IPS DF 4.7 (cell line): ENCODE measurements at regions not wholly inside any gene's neighbourhood (a gene's known extent, or its start where the extent isn't known, plus 50 kb on each side); places are given as distances from the start of the nearest gene placed in this dataset.

Experiments used
- DNase-seq: peaks from one replicate; pipeline ENCODE4 v3.0.0-alpha.2; 2013; ENCODE audit warnings: low spot score; ENCODE audit errors: extremely low read depth

DNA sequence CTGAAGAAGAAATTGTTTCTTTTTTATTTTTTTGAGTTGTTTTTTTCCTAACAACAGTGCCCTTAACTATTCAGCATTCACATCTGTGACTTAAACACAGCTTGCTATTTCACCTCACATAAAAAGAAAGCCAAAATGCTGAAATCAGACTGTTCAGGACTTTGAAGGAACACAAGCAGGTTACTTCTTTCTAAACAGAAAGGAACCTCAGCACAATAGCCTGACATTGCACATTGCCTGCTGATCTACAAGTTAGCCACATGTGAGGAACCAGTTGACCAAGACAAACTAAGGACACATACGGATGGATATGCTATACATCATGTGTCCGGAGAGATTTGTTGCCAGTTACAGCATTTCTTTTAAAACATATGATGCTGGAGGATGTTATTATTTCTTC lies 331.1 kb downstream of the FSIP2 start:
- DNase-seq, result no peak

DNA sequence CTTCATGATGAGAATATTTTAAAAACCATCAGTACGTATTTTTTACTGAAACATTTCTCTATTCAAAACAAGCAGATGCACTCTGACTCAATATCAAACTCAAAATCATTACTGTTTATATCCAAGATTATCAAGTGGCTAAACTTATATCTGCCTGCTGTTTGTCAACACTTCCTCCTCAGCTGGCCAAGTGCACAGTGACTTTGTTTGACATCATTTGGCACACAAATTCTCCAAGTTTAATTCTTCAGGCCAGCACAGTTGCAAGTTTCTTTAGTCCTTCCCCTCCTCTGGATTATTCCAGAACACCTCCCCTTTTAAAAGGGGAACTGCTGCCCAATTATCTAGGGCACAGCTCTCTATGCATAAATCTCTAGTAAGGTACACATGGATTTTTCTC lies 346.6 kb downstream of the FSIP2 start:
- no peak for DNase-seq

DNA sequence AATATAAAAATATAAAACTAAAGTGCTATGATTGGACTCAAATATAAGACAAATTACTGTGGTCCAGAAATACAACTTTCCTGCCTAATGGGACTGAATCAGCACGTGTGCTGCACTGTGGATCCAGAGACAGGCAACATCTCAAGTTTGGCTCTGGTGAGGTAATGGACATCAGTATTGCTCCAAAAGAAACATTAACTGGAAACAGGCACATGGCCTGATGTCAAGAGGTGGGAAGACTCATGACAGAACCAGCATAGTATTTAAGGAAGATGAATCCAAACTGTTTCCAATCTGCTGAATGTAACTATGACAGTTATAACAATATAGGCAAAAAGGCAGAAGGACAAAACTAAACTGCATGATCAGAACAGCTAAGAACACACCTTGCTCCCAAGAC lies 354.6 kb downstream of the FSIP2 start:
- DNase-seq, result no peak

DNA sequence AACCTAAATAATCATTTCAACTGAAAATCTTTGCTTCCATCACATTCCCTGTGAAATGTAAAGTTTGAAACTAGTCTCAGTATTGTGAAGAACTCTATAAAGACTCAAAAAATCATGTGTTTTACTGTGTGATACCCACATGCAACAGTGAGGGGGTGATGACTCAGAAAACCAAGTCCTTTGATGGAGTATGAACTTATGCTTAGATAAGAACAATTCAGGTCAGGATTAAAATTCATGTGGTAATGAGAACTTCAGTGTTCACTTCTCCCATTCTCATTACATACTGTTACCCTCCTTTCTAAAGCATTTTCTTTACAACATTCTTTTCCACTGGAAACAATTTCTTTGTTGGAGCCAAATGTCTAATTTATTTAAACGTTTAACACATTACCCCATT lies 360.2 kb downstream of the FSIP2 start:
- DNase-seq, result no peak

DNA sequence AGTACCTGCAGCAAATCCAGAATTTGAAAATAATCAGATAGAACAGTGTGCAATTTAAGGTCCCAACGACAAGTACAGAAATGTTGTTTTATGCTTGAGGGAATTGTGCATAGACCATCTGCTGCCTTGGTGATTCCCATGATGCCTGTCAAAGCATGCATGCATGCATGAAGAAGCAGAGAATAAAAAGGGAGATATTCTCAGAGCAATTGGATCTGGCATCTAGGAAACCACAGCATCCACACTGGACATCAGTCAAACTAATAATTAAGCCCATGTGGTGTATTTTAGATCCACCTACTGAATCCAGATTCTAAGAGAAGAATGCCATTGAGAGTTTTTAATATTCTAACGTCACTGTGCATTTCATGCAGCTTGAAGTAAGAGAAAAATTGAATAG lies 361.2 kb downstream of the FSIP2 start:
- DNase-seq, result no peak

DNA sequence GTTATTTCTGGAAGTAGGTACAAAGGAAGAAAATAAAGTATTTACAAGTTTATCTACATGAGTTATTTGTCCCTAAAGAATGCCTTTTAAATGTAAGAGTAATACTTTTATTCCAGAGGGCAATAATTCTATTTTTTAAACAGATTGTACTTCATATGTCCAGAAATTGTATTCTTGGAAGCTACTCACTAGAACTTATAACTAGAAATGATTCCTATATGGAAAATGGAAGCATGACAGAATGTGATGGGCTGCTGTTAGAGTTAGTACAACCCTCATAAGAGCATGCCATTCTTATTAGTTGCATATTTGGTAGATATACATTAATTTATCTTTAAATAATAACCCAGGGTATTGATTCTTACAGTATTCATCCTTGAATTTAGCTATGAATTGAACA lies 362.0 kb downstream of the FSIP2 start:
- DNase-seq, result no peak

DNA sequence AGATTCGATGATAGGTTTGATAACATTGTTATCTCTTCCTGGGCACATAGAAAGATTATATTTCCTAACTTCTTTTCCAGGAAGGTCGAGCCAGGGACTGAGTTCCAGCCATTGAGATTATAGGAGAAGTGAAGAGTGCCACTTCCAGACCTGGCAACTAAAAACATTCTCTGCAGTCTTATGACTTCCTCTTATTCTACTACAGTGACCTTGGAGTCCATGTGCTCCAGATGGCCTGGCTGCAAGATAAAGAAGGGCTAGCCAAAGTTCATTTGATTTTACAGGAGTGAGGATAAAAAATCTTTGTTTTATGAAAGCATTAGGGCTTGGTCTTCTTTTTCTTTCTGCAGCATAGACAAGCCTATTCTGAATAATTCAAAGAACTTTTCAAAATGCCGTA lies 363.0 kb downstream of the FSIP2 start:
- no peak for DNase-seq

DNA sequence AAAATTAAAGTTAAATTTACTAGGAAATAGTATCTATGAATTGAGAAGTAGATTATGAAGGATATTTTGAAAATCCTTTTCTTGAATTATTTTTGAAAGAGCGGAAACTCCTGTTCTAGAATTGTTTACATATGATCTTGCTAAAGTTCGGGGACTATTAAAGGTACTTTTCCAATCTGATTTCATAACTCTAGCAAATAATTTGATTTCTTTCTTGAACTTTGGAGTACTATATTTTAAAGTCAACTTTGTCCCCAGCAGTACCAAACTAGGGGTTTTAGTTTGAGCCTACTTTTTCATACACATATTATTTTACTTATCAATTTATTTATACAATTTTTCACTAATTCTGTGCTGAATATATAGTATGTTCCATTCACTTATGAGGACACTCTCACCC lies 364.7 kb downstream of the FSIP2 start:
- DNase-seq, result no peak

DNA sequence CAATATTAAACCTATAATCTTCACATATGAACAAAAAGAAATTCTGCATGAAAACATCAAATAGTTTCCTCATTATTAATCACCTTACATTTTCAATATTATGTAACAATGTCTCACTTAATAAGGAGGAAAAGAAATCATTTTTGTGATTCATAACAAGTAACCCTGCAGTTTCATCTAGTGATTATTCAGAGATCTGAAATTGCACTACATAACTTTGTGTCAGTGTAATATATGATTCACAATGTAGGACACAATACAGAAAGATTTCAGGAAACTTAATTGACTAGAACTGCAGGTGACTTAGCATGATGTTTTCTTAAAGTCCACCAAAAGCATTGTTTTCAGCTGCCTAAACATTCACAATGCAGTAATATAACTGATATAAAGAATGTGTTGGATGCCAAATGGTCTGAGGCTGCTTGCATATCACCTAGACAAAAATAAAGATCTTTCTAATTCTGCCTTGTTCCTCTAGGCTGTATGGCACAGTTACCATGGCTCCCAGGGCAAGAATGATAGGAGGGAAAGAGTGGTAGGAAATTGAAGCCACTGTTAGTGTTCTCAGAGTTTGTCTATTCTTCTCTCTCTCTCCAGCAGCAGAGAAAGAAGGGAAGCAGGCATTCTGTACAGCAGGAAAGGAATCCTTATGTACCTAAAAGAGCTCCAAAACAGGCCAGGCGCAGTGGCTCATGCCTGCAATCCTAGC lies 366.6 kb downstream of the FSIP2 start:
- no peak for DNase-seq

DNA sequence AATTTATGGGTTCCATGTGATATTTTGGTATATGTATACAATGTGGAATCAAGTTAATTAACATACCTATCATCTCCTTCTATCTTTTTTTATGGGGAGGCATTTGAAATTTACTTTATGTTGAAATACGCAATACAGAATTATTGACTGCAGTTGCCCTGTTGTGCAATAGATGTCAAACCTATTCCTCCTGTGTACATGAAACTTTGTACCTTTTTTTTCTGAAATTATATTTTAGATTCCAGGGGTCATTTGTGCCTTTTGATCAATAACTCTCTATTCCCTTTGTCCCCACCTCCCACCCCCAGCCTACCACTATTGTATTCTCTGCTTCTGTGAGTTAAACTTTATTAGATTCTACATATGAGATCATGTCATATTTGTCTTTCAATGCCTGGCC lies 369.9 kb downstream of the FSIP2 start:
- no peak for DNase-seq

DNA sequence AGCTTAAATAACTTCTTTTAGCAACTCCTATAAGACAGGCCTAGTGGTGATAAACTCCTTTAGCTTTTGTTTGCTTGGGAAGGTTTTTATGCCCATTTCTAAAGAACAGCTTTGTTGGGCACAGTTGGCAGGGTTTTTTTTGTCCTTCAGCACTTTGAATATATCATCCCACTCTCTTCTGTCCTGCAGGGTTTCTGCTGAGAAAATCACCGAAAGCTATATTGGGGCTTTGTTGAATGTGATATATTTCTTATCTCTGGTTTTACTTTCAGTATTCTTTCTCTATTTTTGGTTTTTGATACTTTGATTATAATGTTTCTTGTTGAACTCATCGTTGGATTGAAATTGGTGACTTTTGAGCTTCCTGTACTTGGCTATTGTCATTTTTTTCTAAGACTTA lies 372.8 kb upstream of the ZC3H15 start:
- no peak for DNase-seq

DNA sequence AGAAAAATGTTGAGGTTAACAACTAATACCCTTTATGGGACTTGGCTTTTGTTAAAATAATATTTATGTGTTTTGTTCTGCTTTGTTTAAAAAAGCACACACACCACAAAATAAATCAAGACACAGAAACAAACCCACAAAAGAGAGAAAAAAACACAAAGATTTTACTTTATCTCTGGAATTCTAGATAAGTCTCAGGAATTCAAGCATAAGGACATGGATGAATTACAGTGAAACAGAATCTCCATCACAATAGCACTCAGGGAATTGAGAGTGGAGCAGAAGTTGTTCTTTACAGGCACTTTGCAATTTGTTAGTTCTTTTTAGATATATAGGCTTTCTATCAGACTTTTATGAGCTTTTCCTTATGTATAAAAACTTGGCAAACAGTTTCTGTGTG lies 360.9 kb upstream of the ZC3H15 start:
- no peak for DNase-seq

DNA sequence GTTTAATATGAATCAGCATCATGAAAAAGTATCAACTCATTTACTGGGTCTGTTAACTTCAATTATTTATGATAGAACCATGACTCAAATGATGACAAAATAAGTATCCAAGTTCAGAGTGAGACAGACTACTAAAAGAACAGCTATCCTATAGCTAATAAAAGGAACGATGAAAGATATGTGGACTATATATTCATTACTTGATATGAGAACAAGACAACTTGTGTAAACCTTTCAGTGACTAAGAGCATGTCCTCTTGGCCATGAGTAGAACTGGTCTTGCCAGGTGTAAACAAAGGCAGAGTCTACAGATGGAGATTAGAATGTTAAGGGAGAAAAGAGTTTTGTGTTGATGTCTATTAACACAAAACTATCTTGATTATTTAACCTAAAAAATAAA lies 360.4 kb upstream of the ZC3H15 start:
- no peak for DNase-seq

DNA sequence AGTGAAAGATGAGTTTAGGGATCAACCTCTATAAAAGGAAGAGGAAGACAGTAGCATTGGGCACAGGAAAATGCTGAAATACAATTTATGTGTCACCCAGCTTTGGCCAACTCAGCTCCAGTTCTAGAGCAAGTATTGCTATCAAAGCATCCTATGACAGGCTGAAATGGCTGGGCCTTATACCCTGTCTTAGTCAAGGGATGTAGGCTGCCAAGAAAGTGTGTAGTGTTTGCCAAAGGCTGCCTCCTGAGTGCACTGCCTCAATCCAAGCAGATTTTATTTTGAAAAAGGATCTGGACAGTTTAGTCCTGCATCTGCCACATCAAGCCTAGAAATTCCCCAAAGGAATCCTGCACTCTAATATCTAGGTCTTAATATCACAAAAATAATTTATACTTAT lies 359.9 kb upstream of the ZC3H15 start:
- no peak for DNase-seq

DNA sequence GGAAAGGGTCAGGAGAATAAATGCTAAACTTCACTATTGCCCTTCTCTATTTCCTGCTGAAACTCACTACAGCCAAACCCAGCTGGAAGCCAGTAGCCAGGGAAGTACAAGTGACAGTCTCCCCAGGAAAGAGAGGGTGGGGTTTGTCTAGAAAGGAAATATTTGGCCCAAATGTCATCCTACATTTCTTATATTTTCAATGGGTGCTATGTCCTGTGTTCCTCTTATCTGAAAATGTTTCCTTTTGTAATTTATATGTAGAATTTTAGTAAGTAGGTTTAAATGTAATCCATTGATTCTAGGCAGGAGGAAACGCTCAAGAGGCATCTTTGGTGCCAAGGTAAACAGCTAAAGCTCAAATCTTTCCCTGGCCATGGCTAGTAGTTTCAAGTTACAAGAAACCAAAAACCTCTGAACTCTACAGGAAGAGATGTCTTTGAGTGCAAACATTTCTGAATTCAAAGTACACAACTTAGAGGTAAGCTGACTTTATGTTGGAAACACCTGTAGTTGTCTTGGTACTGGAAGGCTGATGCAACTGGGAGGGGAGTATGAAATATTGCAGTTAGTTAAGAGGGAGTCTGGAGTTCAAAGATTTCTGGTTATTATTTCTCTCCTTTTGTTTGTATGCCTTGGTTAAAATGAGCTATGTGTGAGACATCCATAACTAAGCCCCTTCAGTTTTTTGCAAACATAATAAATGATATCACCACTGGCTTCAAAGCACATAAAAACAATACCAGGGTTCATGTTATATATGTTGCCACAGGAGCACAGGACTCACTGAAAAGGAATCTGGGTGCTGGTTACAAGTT lies 356.1 kb upstream of the ZC3H15 start:
- no peak for DNase-seq

DNA sequence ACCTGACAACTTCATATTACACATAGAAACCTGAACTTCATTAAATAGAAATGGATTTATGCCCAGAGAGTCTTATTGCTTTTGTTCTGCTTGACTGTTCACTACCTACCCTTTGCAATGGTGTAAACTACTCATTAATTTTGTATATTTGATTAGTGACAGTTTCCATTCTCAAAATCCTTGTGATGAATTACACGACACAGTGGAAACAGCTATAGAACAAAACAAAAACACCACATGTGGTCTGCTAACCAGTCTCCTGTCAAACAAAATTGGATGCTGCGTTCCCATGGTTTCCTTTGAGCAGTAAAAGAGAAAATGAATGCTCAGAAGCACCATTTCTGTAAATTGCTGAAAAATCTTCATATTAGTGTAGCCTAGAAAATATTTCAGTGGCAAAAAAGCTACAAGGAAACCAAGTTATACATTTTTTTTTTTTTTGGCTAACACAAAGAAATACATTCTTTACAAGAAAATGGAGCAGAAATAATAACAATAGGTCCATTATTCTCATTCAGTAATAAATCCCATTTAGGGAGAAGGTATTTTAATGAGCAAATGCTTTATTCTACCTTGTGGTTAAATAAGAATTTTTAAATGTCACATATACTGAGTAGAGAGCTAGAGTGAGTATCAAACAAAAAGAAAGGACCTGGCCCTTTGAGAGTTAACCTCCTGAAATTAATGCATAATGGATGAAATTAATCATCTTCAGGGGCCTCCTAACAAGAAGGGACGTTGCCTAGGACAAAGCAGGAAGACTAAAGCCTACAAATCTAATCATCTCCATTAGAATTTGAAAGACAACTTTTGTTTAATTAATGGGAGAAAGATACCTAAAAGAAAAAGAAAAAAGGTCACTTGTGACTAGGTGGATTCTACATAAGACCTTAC lies 355.1 kb upstream of the ZC3H15 start:
- no peak for DNase-seq

DNA sequence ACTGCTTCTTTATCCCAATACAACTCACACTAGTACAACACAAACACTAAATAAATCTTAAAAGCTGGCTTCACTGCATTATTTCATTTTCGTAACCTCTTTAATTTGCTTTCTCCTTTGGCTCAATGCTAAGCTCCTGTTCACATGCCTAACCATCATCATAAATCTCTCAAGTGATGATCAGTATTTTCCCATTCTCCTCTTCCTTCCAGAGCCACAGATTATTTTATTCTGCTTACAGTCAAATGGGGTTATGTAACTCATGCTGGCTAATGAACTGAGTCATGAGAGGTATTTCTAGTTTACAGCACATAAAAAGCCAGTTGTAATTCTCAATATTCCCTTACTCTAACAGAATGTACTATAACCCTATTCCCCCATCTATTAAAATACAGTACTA lies 350.4 kb upstream of the ZC3H15 start:
- no peak for DNase-seq

DNA sequence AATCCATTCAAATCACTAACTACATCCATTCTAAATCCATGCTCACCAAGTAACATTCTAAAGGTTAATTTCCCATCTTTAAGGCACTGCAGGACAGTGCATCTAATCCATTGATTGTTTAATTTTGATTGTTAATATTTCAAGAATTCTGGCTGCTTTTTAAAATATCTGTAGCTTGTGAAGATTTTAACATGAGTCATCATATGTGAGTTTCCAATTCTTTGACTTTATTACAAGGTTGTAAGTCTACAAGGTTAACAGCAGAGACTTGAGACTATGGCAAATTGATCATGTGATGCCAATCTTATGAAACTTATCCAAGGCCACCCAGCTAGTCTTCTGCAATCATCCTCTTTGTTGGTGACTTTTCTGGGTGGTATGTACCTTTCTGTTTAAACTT lies 349.2 kb upstream of the ZC3H15 start:
- no peak for DNase-seq

DNA sequence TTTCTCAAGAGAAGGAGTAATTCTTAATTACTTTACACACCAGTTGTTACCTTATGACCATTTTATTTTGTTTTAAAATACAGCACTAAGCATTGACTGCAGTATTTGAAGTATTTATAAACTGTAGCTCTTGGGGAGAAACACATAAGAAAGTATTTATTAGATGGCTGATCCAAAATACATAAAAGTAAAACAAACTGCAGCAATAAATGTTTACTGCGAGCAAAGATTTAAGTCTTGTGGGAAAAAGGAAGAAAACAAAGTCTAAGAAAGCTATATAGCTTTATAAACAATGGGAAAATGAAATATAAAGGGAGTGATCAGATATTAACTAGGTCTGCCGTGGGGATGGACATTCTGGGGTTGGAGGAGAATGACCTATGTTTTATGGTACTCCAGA lies 347.2 kb upstream of the ZC3H15 start:
- no peak for DNase-seq

DNA sequence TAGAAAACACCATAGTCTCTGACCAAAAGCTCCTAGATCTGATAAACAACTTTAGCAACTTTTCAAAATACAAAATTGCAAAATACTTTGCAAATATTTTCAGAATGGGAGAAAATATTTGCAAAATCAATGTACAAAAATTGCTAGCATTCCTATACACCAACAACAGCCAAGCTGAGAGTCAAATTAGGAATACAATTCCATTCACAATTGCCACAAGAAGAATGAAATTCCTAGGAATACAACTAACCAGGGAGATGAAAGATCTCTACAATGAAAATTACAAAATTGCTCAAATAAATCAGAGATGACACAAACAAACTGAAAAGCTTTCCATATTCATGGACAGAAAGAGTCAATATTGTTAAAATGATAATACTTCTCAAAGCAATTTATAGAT lies 327.0 kb upstream of the ZC3H15 start:
- DNase-seq, result no peak

DNA sequence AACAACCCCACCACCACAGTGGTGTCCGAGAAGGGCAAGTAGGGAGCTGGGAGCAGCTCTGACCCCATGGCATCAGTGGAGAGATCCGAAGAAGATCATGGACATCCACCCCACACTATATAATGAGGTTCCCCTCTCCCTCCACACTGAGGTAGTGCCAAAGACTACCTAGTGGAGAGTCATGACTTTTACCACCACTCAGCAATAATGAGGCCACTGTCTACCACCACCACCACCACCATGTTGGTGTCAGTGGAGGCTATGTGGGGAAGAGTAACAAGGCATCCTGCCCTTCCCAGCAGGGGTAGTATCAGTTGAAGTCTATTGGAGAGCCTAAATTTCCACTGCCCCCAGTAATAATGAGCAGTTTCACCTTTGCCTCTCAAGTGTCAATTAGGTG lies 321.7 kb upstream of the ZC3H15 start:
- no peak for DNase-seq

DNA sequence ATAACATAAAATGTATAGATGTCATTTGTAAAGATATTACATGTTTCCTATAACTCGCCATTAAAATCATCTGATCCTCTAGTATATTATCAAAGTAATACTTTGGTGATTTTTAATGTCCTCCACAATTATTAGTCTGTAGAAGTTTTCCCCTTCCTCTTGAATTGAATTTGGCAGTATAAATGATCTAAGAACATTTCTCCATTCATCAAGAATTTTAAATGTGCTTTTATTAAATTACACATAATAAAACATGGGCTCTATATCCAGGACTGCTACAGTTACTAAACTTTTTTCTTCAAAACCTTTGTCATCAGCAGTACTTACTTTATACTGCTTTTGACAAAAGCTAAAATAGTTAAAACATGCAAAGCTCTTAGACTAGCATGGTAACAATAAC lies 315.4 kb upstream of the ZC3H15 start:
- no peak for DNase-seq
